Endothelial cell of umbilical vein (primary cell): ENCODE measurements at regions not wholly inside any gene's neighbourhood (a gene's known extent, or its start where the extent isn't known, plus 50 kb on each side); places are given as distances from the start of the nearest gene placed in this dataset.

Source experiments
- CTCF ChIP-seq, 2 donors: IDR thresholded peaks; 1 replicate in 1 of 2; 2 replicates in 1 of 2; pipeline ENCODE4 v1.5.1; 2011; ENCODE audit warnings: low read length in 2 of 2, mild to moderate bottlenecking in 2 of 2, moderate library complexity in 2 of 2, control low read depth in 1 of 2, inconsistent platforms in 1 of 2, low read depth in 1 of 2; ENCODE audit not compliant: insufficient read depth in 1 of 2; ENCODE audit errors: extremely low read depth in 1 of 2
- EZH2 ChIP-seq: IDR thresholded peaks from 2 replicates; pipeline ENCODE4 v1.6.1; 2012; ENCODE audit warnings: borderline replicate concordance, low read depth, mild to moderate bottlenecking, moderate library complexity, low read length, inconsistent platforms; ENCODE audit not compliant: severe bottlenecking
- FOS ChIP-seq: IDR thresholded peaks from 2 replicates; pipeline ENCODE4 v1.6.1; 2011; ENCODE audit warnings: mild to moderate bottlenecking, low read length, moderate library complexity, borderline replicate concordance; ENCODE audit not compliant: insufficient read depth
- GATA2 ChIP-seq: IDR thresholded peaks from 2 replicates; pipeline ENCODE4 v1.7.0; 2011; ENCODE audit warnings: low read depth, mild to moderate bottlenecking, moderate library complexity, mixed read lengths, low read length; ENCODE audit not compliant: insufficient read length, insufficient read depth
- JUN ChIP-seq: IDR thresholded peaks from 2 replicates; pipeline ENCODE4 v1.6.1; 2011; ENCODE audit warnings: borderline replicate concordance, low read depth; ENCODE audit not compliant: insufficient read length, insufficient read depth
- POLR2A ChIP-seq: IDR thresholded peaks from 2 replicates; pipeline ENCODE4 v1.6.1; 2012; ENCODE audit warnings: low read depth, mild to moderate bottlenecking, control low read depth, low read length
- POLR2AphosphoS5 ChIP-seq: IDR thresholded peaks from 2 replicates; pipeline ENCODE4 v1.6.1; 2012; ENCODE audit warnings: low read depth, mild to moderate bottlenecking, control low read depth, low read length, moderate library complexity; ENCODE audit not compliant: insufficient read depth

- TF ChIP-seq CTCF (IDR thresholded peaks at IDR 0.05; ENCODE audit: extremely low read depth in 1 of 2, insufficient read depth in 1 of 2, low read depth in 1 of 2, low read length in 2 of 2) (no peak), POLR2AphosphoS5 (no peak), EZH2 (no peak), POLR2A (no peak), JUN (no peak), FOS (no peak), GATA2 (no peak)
These were observed 1554.9 kb downstream of the EFNB2 start for GRCh38 chr13:104980586-104980985.
